HepG2 (cell line): ENCODE measurements at regions not wholly inside any gene's neighbourhood (a gene's known extent, or its start where the extent isn't known, plus 50 kb on each side); places are given as distances from the start of the nearest gene placed in this dataset.

Source experiments
- ATAC-seq: fragments of 200-7000 bp; cut with Tn5 transposase; 3 replicates; pipeline ENCODE4 v1.9.1; 2020; ENCODE audit warnings: mild to moderate bottlenecking, moderate library complexity
- BruUV-seq: library from RNA; stranded (reverse); fragments of 400-500 nt; replicated peaks from 2 replicates; lab custom pipeline; 2021; lab: Mats Ljungman, UMichigan
- CTCF ChIA-PET: fragments of 300-600 bp; formaldehyde crosslinking; extraction: SDS; loops from one replicate; lab custom pipeline; 2021; ENCODE audit warnings: low total read pairs, inconsistent platforms, low intra/inter-chr PET ratio; lab: Yijun Ruan, JAX
- POLR2A ChIA-PET: fragments of 350-600 bp; sonication (Branson Sonifier 250); formaldehyde crosslinking; loops from one replicate; lab custom pipeline; 2020; ENCODE audit warnings: antibody characterized with exemption, inconsistent platforms; lab: Yijun Ruan, JAX
- DNase-seq: peaks from one replicate; pipeline ENCODE4 v3.0.0-alpha.2; 2015; ENCODE audit warnings: low spot score
- FAIRE-seq: peaks from 3 replicates; lab custom pipeline; 2011; peaks lifted over from hg19 to GRCh38; lab: Jason Lieb, UNC
- H2AFZ ChIP-seq: one replicate; pipeline ENCODE4 v1.6.1; 2011; ENCODE audit warnings: low read length, inconsistent platforms
- H3K27ac ChIP-seq: fragments of 300-600 bp; 3 replicates; pipeline ENCODE4 v1.8.0; 2011; ENCODE audit warnings: mixed run types, mild to moderate bottlenecking, mixed read lengths, low read length, inconsistent platforms; ENCODE audit not compliant: insufficient read depth; ENCODE audit errors: extremely low read length
- H3K27me3 ChIP-seq, 2 experiments: fragments of 200-600 bp in 1 of 2; 2 replicates in 1 of 2; 3 replicates in 1 of 2; pipeline versions ENCODE4 v1.6.0 to v1.8.0; 2011; ENCODE audit warnings: low read length in 2 of 2, mild to moderate bottlenecking in 2 of 2, moderate library complexity in 2 of 2, inconsistent platforms in 1 of 2; ENCODE audit not compliant: insufficient read depth in 2 of 2, control insufficient read depth in 1 of 2
- H3K36me3 ChIP-seq, 2 experiments: fragments of 200-600 bp in 1 of 2; replicated peaks in 1 of 2; 2 replicates in 1 of 2; 3 replicates in 1 of 2; pipeline versions ENCODE4 v1.5.1 to v1.8.0; 2011; ENCODE audit warnings: low read length in 2 of 2, inconsistent platforms in 1 of 2; ENCODE audit not compliant: insufficient read depth in 2 of 2, control insufficient read depth in 1 of 2
- H3K4me1 ChIP-seq: 2 replicates; pipeline ENCODE4 v1.5.1; 2012; ENCODE audit warnings: low read length, inconsistent platforms; ENCODE audit not compliant: insufficient read depth
- H3K4me2 ChIP-seq: 2 replicates; pipeline ENCODE4 v1.6.0; 2011; ENCODE audit warnings: low read depth, low read length, inconsistent platforms
- H3K4me3 ChIP-seq, 3 experiments: fragments of 200-600 bp in 1 of 3; sonication (generic), shearing (Covaris generic) in 1 of 3; replicated peaks in 1 of 3; 2 replicates each; pipeline ENCODE4 v1.5.1; 2011 to 2016; ENCODE audit warnings: low read length in 3 of 3, inconsistent platforms in 2 of 3, low read depth in 2 of 3, mild to moderate bottlenecking in 2 of 3, control low read depth in 1 of 3, mixed read lengths in 1 of 3; ENCODE audit not compliant: insufficient read depth in 1 of 3
- H3K79me2 ChIP-seq: one replicate; pipeline ENCODE4 v1.6.1; 2011; ENCODE audit warnings: low read length, inconsistent platforms; ENCODE audit not compliant: insufficient read depth
- H3K9ac ChIP-seq: 2 replicates; pipeline ENCODE4 v1.6.0; 2011; ENCODE audit warnings: mild to moderate bottlenecking, low read depth, low read length, inconsistent platforms; ENCODE audit not compliant: insufficient read depth
- H3K9me3 ChIP-seq: 2 replicates; pipeline ENCODE4 v1.5.1; 2012; ENCODE audit warnings: mild to moderate bottlenecking, low read length
- H4K20me1 ChIP-seq: 2 replicates; pipeline ENCODE4 v1.6.0; 2011; ENCODE audit warnings: inconsistent platforms, mild to moderate bottlenecking, low read length, moderate library complexity; ENCODE audit not compliant: insufficient read depth
- JUNB ChIP-seq: sonication (generic); formaldehyde crosslinking; IDR thresholded peaks from 2 replicates; pipeline ENCODE4 v1.8.0; 2022; ENCODE audit warnings: missing genetic modification reagents, mild to moderate bottlenecking, borderline replicate concordance
- POGK ChIP-seq: sonication (generic); formaldehyde crosslinking; conservative IDR thresholded peaks from 2 replicates; pipeline ENCODE4 v1.8.0; 2022; ENCODE audit warnings: mild to moderate bottlenecking, moderate library complexity, missing genetic modification reagents
- ZNF276 ChIP-seq: sonication (generic); formaldehyde crosslinking; IDR thresholded peaks from 2 replicates; pipeline ENCODE4 v1.4.0; 2020; ENCODE audit warnings: mild to moderate bottlenecking, low read depth, missing genetic modification reagents
- ZNF34 ChIP-seq: sonication (generic); formaldehyde crosslinking; IDR thresholded peaks from 2 replicates; pipeline ENCODE4 v1.4.0; 2020; ENCODE audit warnings: mild to moderate bottlenecking, missing genetic modification reagents, borderline replicate concordance
- ZNF430 ChIP-seq: sonication (generic); formaldehyde crosslinking; IDR thresholded peaks from 2 replicates; pipeline ENCODE4 v1.9.0; 2021; ENCODE audit warnings: mild to moderate bottlenecking, missing genetic modification reagents
- ZNF484 ChIP-seq: sonication (generic); formaldehyde crosslinking; IDR thresholded peaks from 2 replicates; pipeline ENCODE4 v1.5.1; 2020; ENCODE audit warnings: mild to moderate bottlenecking, low read depth, missing genetic modification reagents, borderline replicate concordance
- ZNF614 ChIP-seq: IDR thresholded peaks from 2 replicates; pipeline ENCODE4 v1.6.1; 2018; ENCODE audit warnings: missing biosample characterization, missing genetic modification reagents, inconsistent platforms, borderline replicate concordance
- ZNF737 ChIP-seq: sonication (generic); formaldehyde crosslinking; IDR thresholded peaks from 2 replicates; pipeline ENCODE4 v1.5.0; 2020; ENCODE audit warnings: missing genetic modification reagents, mild to moderate bottlenecking, borderline replicate concordance
- ZNF777 ChIP-seq: sonication (generic); formaldehyde crosslinking; IDR thresholded peaks from 2 replicates; pipeline ENCODE4 v1.4.0; 2020; ENCODE audit warnings: missing genetic modification reagents
- WGBS: methylation state at CpG from one replicate; pipeline ENCODE4 v1.1.6; 2017; ENCODE audit warnings: low lambda C conversion rate; 5-methylcytosine and 5-hydroxymethylcytosine counted together
- in situ Hi-C: cut with HindIII; loops from 2 replicates; pipeline ENCODE4 v1.10.0; 2017; ENCODE audit warnings: low pct_unique_long_range_greater_than_20kb; ENCODE audit not compliant: extremely low pct_ligation_motif_present
- intact Hi-C: fragments of 100-400 bp; cut with micrococcal nuclease; formaldehyde crosslinking; loops from one replicate; pipeline ENCODE4 v1.10.0; 2022; ENCODE audit not compliant: unreplicated experiment

- TF ChIP-seq POGK (CRISPR knock-in tag), result no peak
- TF ChIP-seq, all 625 proteins: peak for 0
Measured at GRCh38 chr6:16939839-16940238, 162.0 kb upstream of the STMND1 start (continued).

GRCh38 chr6:16939351-16939750, 162.5 kb upstream of the STMND1 start:
- no TSS peak for BruUV-seq
- H3K9me3 ChIP-seq, result no peaks in the 10 kb centered on the region
- H2AFZ ChIP-seq, result no peak overlapping the region
- ATAC-seq, result no peak
- no peak overlapping the region for H3K4me2 ChIP-seq
- intact Hi-C loops, result no loop called here
- no peaks in the 10 kb centered on the region for H3K36me3 ChIP-seq
- peaks cover 0 to 13% of the 10 kb centered on the region in 2 experiments; a peak in 2 of 5 replicates for H3K27me3 ChIP-seq
- no peak for DNase-seq
- WGBS, result 63% methylated on average over 7 of the region's 7 CpGs
- no peak for FAIRE-seq
- H3K4me1 ChIP-seq, result no peaks in the 10 kb centered on the region
- no peaks in the 10 kb centered on the region for H4K20me1 ChIP-seq
- POLR2A ChIA-PET, result no interaction called here
- TF ChIP-seq ZNF430 (CRISPR knock-in tag) (no peak), ZNF777 (CRISPR knock-in tag) (no peak), ZNF484 (CRISPR knock-in tag) (no peak), ZNF614 (CRISPR knock-in tag) (no peak), JUNB (no peak), ZNF34 (no peak), ZNF276 (no peak), ZNF737 (CRISPR knock-in tag) (no peak)
- TF ChIP-seq, all 625 proteins: peak for 0
- Histone ChIP-seq H3K4me3 (no peak overlapping the region), H3K9ac (no peak overlapping the region), H3K79me2 (no peaks in the 10 kb centered on the region), H3K27ac (no peak overlapping the region)
- CTCF ChIA-PET, result no interaction called here
- in situ Hi-C loops, result no loop called here
